CD14-positive monocyte (primary cell): ENCODE measurements at regions not wholly inside any gene's neighbourhood (a gene's known extent, or its start where the extent isn't known, plus 50 kb on each side); places are given as distances from the start of the nearest gene placed in this dataset.

Source experiments
- DNase-seq, 3 donors: peaks; one replicate each; pipeline ENCODE4 v3.0.0-alpha.2; 2011 to 2022
- H2AFZ ChIP-seq: 2 replicates; pipeline ENCODE4 v1.6.0; 2012; ENCODE audit warnings: mild to moderate bottlenecking, low read depth, low read length, inconsistent platforms; ENCODE audit not compliant: insufficient read depth, poor library complexity, severe bottlenecking
- H3K27ac ChIP-seq, 2 donors: 1 replicate in 1 of 2; 2 replicates in 1 of 2; pipeline ENCODE4 v1.5.1; 2012 to 2013; ENCODE audit warnings: low read length in 2 of 2, control low read depth in 1 of 2, inconsistent platforms in 1 of 2, low read depth in 1 of 2, mild to moderate bottlenecking in 1 of 2
- H3K27me3 ChIP-seq, 2 donors: one replicate each; pipeline versions ENCODE4 v1.6.0 to v1.6.1; 2011 to 2013; ENCODE audit warnings: low read length in 2 of 2; ENCODE audit not compliant: control insufficient read depth in 2 of 2, insufficient read depth in 2 of 2
- H3K36me3 ChIP-seq, 2 donors: replicated peaks in 1 of 2; 1 replicate in 1 of 2; 2 replicates in 1 of 2; pipeline versions ENCODE4 v1.5.1 to v1.6.1; 2012 to 2013; ENCODE audit warnings: low read length in 2 of 2, control low read depth in 1 of 2, inconsistent platforms in 1 of 2, mild to moderate bottlenecking in 1 of 2; ENCODE audit not compliant: insufficient read depth in 2 of 2, control insufficient read depth in 1 of 2
- H3K4me1 ChIP-seq, 2 donors: 1 replicate in 1 of 2; 2 replicates in 1 of 2; pipeline versions ENCODE4 v1.5.1 to v1.6.1; 2012 to 2013; ENCODE audit warnings: low read length in 2 of 2, control low read depth in 1 of 2, inconsistent platforms in 1 of 2, mild to moderate bottlenecking in 1 of 2, moderate library complexity in 1 of 2; ENCODE audit not compliant: insufficient read depth in 2 of 2, control insufficient read depth in 1 of 2
- H3K4me2 ChIP-seq: replicated peaks from 2 replicates; pipeline ENCODE3; 2012; ENCODE audit warnings: low read length, moderate library complexity, mild to moderate bottlenecking; ENCODE audit not compliant: poor library complexity, severe bottlenecking; ENCODE audit errors: extremely low read depth
- H3K4me3 ChIP-seq, 3 experiments: fragments of 200-600 bp in 1 of 3; sonication (generic) in 1 of 3; replicated peaks in 1 of 3; 1 replicate in 2 of 3; 2 replicates in 1 of 3; pipeline ENCODE4 v1.5.1; 2011 to 2013; ENCODE audit warnings: low read length in 3 of 3, mild to moderate bottlenecking in 3 of 3, control low read depth in 2 of 3, low read depth in 2 of 3, inconsistent platforms in 1 of 3, moderate library complexity in 1 of 3
- H3K79me2 ChIP-seq: 2 replicates; pipeline ENCODE4 v1.6.0; 2012; ENCODE audit warnings: mild to moderate bottlenecking, control low read depth, inconsistent platforms, low read length, moderate library complexity; ENCODE audit not compliant: insufficient read depth
- H3K9ac ChIP-seq: 2 replicates; pipeline ENCODE4 v1.6.0; 2017; ENCODE audit warnings: low read length, mild to moderate bottlenecking; ENCODE audit not compliant: insufficient read depth, poor library complexity, severe bottlenecking
- H3K9me3 ChIP-seq, 2 donors: replicated peaks in 1 of 2; 1 replicate in 1 of 2; 2 replicates in 1 of 2; pipeline versions ENCODE4 v1.5.1 to v1.6.1; 2012 to 2013; ENCODE audit warnings: low read length in 2 of 2, control low read depth in 1 of 2; ENCODE audit not compliant: control insufficient read depth in 1 of 2, insufficient read depth in 1 of 2
- H4K20me1 ChIP-seq: 2 replicates; pipeline ENCODE4 v1.6.0; 2012; ENCODE audit warnings: mild to moderate bottlenecking, low read length, control low read depth, moderate library complexity; ENCODE audit not compliant: insufficient read depth
- H3K27ac Mint-ChIP-seq, 7 donors: one replicate each; pipeline ENCODE4 v1.8.0; 2020; ENCODE audit warnings: mild to moderate bottlenecking in 7 of 7, mixed read lengths in 7 of 7, moderate library complexity in 6 of 7, inconsistent platforms in 2 of 7
- H3K27me3 Mint-ChIP-seq, 3 donors: one replicate each; pipeline ENCODE4 v1.8.0; 2021 to 2022; ENCODE audit warnings: low read depth in 3 of 3, mild to moderate bottlenecking in 3 of 3, mixed read lengths in 3 of 3, moderate library complexity in 3 of 3, inconsistent platforms in 1 of 3
- H3K36me3 Mint-ChIP-seq, 2 donors: one replicate each; pipeline ENCODE4 v1.8.0; 2020; ENCODE audit warnings: mixed read lengths in 2 of 2, inconsistent platforms in 1 of 2, mild to moderate bottlenecking in 1 of 2
- H3K4me1 Mint-ChIP-seq: one replicate; pipeline ENCODE4 v1.8.0; 2020; ENCODE audit warnings: mild to moderate bottlenecking, mixed read lengths
- H3K4me3 Mint-ChIP-seq, 2 donors: one replicate each; pipeline ENCODE4 v1.8.0; 2020; ENCODE audit warnings: mild to moderate bottlenecking in 2 of 2, mixed read lengths in 2 of 2, moderate library complexity in 1 of 2
- H3K9me3 Mint-ChIP-seq, 7 donors: one replicate each; pipeline ENCODE4 v1.8.0; 2020 to 2022; ENCODE audit warnings: mixed read lengths in 7 of 7, mild to moderate bottlenecking in 6 of 7, moderate library complexity in 6 of 7, inconsistent platforms in 2 of 7
- CTCF ChIP-seq: fragments of 200-600 bp; IDR thresholded peaks from one replicate; pipeline ENCODE4 v1.8.0; 2022; ENCODE audit warnings: antibody characterized with exemption, mild to moderate bottlenecking
- WGBS: methylation state at CpG from one replicate; pipeline ENCODE4 v1.1.5; 2013; ENCODE audit warnings: missing lambda C conversion rate; ENCODE audit not compliant: insufficient coverage; 5-methylcytosine and 5-hydroxymethylcytosine counted together
- intact Hi-C, 2 donors: fragments of 100-400 bp; cut with micrococcal nuclease; formaldehyde crosslinking; loops; one replicate each; pipeline versions ENCODE4 v1.15.0 to v1.15.1; 2023

GRCh38 chrX:148441387-148441786 lies 59.0 kb upstream of the AFF2 start:
- no peak overlapping the region for H2AFZ ChIP-seq
- no peak overlapping the region for H3K4me3 ChIP-seq
- H3K4me2 ChIP-seq, result no peak overlapping the region
- no peak for DNase-seq
- no peaks in the 10 kb centered on the region for H4K20me1 ChIP-seq
- H3K79me2 ChIP-seq, result no peaks in the 10 kb centered on the region
- no peaks in the 10 kb centered on the region for H3K4me1 Mint-ChIP-seq
- no peak overlapping the region for H3K4me3 Mint-ChIP-seq
- no peak for TF ChIP-seq CTCF
- H3K4me1 ChIP-seq, result no peaks in the 10 kb centered on the region
- no peaks in the 10 kb centered on the region for H3K9me3 Mint-ChIP-seq
- H3K27ac Mint-ChIP-seq, result no peak overlapping the region
- peaks cover 0 to 4% (median 0%) of the 10 kb centered on the region in 3 donors for H3K27me3 Mint-ChIP-seq
- H3K27me3 ChIP-seq, result no peaks in the 10 kb centered on the region
- no peaks in the 10 kb centered on the region for H3K36me3 Mint-ChIP-seq
- intact Hi-C loops, result no loop called here
- no peak overlapping the region for H3K27ac ChIP-seq
- no peaks in the 10 kb centered on the region for H3K9me3 ChIP-seq
- H3K9ac ChIP-seq, result no peak overlapping the region
- no CpG with 5 or more reads among the region's 3 CpGs for WGBS
- no peaks in the 10 kb centered on the region for H3K36me3 ChIP-seq

DNA sequence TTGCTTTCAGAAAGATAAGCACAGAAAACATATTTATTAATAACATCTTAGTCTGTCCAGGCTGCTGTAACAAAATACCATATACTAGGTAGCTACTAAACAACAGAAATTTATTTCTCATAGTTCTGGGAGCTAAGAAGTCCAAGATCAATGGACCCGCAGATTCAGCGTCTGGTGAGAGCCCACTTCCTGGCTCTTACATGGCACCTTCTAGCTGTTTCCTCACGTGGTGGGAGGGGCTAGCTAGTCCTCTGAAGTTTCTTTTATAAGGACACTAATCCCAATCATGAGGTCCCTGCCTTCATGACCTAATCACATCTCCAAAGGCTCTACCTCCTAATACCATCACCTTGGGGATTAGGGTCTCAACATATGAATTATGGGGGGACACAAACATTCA lies 57.2 kb upstream of the AFF2 start:
- Histone ChIP-seq H3K79me2 (no peaks in the 10 kb centered on the region), H3K27ac (no peak overlapping the region), H3K4me2 (no peak overlapping the region), H2AFZ (no peak overlapping the region), H3K4me1 (no peaks in the 10 kb centered on the region), H4K20me1 (no peaks in the 10 kb centered on the region), H3K4me3 (no peak overlapping the region), H3K9me3 (no peaks in the 10 kb centered on the region), H3K36me3 (no peaks in the 10 kb centered on the region), H3K27me3 (no peaks in the 10 kb centered on the region), H3K9ac (no peak overlapping the region)
- no peak for TF ChIP-seq CTCF
- Mint-ChIP-seq H3K27ac (no peak overlapping the region), H3K4me3 (no peak overlapping the region), H3K36me3 (no peaks in the 10 kb centered on the region), H3K9me3 (no peaks in the 10 kb centered on the region), H3K27me3 (peaks cover 0 to 5% (median 0%) of the 10 kb centered on the region in 3 donors), H3K4me1 (no peaks in the 10 kb centered on the region)
- WGBS, result no CpG with 5 or more reads among the region's 3 CpGs
- intact Hi-C loops, result no loop called here
- no peak for DNase-seq
